KMS-11 (cell line): ENCODE measurements at regions not wholly inside any gene's neighbourhood (a gene's known extent, or its start where the extent isn't known, plus 50 kb on each side); places are given as distances from the start of the nearest gene placed in this dataset.

ENCODE experiments used
- H2AFZ ChIP-seq: fragments of 200-600 bp; sonication (generic); 2 replicates; pipeline ENCODE4 v1.6.1; 2016; ENCODE audit warnings: antibody characterized with exemption, mixed run types, low read depth
- H3K27ac ChIP-seq: fragments of 200-600 bp; sonication (generic); 2 replicates; pipeline ENCODE4 v1.6.1; 2016; ENCODE audit warnings: mild to moderate bottlenecking, mixed run types
- H3K27me3 ChIP-seq: fragments of 200-600 bp; sonication (generic); 2 replicates; pipeline ENCODE4 v1.6.1; 2017; ENCODE audit warnings: mild to moderate bottlenecking, low read depth, mixed run types, moderate library complexity; ENCODE audit not compliant: insufficient read depth
- H3K36me3 ChIP-seq: fragments of 200-600 bp; sonication (generic); 2 replicates; pipeline ENCODE4 v1.6.1; 2017; ENCODE audit warnings: mild to moderate bottlenecking, mixed run types; ENCODE audit not compliant: insufficient read depth
- H3K4me1 ChIP-seq: fragments of 200-600 bp; sonication (generic); 2 replicates; pipeline ENCODE4 v1.6.1; 2016; ENCODE audit warnings: mild to moderate bottlenecking, low read depth, mixed run types; ENCODE audit not compliant: poor library complexity, severe bottlenecking
- H3K4me2 ChIP-seq: fragments of 200-600 bp; sonication (generic); 2 replicates; pipeline ENCODE4 v1.7.0; 2016; ENCODE audit warnings: mild to moderate bottlenecking, mixed run types
- H3K4me3 ChIP-seq: fragments of 200-600 bp; sonication (generic); IDR thresholded peaks from 2 replicates; pipeline ENCODE4 v1.6.1; 2017; ENCODE audit warnings: low read depth, low read length, mixed read lengths; ENCODE audit not compliant: insufficient read depth
- H3K79me2 ChIP-seq: fragments of 200-600 bp; sonication (generic); 2 replicates; pipeline ENCODE4 v1.6.1; 2016; ENCODE audit warnings: low read depth, mixed run types; ENCODE audit not compliant: insufficient read depth
- H3K9ac ChIP-seq: fragments of 200-600 bp; sonication (generic); 2 replicates; pipeline ENCODE4 v1.6.1; 2016; ENCODE audit warnings: mild to moderate bottlenecking, mixed run types
- H4K20me1 ChIP-seq: fragments of 200-600 bp; sonication (generic); 2 replicates; pipeline ENCODE4 v1.6.1; 2016; ENCODE audit warnings: mild to moderate bottlenecking, mixed run types; ENCODE audit not compliant: insufficient read depth
- TF ChIP-seq, protein P1 (sequence below): fragments of 200-600 bp; sonication (generic); conservative IDR thresholded peaks from 2 replicates; pipeline ENCODE4 v1.6.1; 2017; ENCODE audit warnings: low read depth, mild to moderate bottlenecking, antibody characterized with exemption, low read length, moderate library complexity, mixed read lengths

DNA sequence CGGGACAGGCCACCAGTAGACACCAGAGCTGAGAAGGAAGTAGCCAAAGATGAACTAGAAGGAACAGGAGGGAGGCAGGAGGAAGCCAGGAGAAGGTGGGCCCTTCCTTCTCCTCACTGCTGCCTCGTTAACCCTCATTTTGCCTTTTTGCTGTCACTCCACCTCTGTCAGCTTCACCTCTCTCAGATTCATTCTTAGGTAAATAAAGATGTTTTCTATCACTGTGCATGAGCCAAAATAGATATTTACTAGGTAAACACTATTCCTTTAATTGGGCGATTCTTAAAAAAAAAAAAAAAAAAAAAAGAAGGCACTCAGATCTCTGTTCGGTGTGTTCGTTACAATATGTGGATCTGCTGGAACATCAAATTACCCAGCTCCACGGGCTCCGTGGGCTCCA is 112.3 kb downstream of the GLUL start:
- H2AFZ ChIP-seq, result no peak overlapping the region
- no peaks in the 10 kb centered on the region for H3K27me3 ChIP-seq
- no peaks in the 10 kb centered on the region for H4K20me1 ChIP-seq
- no peak overlapping the region for H3K9ac ChIP-seq
- H3K4me1 ChIP-seq, result peaks cover 5% of the 10 kb centered on the region
- no peak overlapping the region for H3K4me2 ChIP-seq
- H3K79me2 ChIP-seq, result no peaks in the 10 kb centered on the region
- H3K4me3 ChIP-seq, result no peak overlapping the region
- TF ChIP-seq, protein P1, sequence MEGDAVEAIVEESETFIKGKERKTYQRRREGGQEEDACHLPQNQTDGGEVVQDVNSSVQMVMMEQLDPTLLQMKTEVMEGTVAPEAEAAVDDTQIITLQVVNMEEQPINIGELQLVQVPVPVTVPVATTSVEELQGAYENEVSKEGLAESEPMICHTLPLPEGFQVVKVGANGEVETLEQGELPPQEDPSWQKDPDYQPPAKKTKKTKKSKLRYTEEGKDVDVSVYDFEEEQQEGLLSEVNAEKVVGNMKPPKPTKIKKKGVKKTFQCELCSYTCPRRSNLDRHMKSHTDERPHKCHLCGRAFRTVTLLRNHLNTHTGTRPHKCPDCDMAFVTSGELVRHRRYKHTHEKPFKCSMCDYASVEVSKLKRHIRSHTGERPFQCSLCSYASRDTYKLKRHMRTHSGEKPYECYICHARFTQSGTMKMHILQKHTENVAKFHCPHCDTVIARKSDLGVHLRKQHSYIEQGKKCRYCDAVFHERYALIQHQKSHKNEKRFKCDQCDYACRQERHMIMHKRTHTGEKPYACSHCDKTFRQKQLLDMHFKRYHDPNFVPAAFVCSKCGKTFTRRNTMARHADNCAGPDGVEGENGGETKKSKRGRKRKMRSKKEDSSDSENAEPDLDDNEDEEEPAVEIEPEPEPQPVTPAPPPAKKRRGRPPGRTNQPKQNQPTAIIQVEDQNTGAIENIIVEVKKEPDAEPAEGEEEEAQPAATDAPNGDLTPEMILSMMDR, result no peak
- H3K36me3 ChIP-seq, result no peaks in the 10 kb centered on the region
- no peak overlapping the region for H3K27ac ChIP-seq

DNA sequence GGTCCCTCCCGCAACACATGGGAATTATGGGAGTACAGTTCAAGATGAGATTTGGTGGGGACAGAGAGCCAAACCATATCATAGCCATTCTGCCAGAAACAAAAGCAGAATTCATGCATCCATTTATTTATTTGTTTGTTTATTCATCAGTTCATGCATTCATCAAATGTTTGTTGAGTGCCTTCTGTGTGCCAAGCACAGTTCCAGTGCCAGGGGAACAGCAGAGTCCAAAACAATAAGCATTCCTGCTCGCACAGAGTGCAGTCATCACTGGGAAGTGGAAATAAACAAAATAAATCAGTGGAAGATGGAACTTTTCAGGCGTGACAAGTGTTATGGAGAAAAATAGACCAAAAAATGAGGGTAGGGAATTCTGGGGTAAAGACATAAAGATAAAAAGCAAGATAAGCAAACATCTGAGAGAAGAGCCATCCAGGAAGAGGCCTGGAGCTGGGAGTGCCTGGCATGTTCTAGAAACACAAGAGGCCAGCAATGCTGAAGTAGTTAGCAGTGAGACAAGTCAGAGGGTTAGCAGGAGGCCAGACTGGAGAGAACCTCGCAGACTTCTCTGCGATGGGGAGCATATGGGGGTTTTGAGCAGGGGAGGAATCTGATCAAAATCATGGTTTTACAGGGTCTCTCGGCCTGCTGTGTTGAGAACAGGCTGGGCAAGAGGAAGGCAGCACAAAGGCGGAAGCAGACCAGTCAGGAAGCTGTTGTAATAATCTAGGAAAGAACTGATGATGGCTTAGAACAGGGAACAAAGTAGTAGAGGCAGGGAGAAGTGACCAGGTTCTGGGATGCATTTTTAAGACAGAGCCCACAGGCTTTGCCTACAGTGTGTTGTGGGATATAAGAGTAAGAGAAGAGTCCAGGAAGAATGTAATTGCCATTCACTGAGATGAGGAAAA is 113.2 kb downstream of the GLUL start:
- TF ChIP-seq, protein P1, result no peak
- no peak overlapping the region for H3K27ac ChIP-seq
- no peak overlapping the region for H2AFZ ChIP-seq
- H3K9ac ChIP-seq, result no peak overlapping the region
- H3K36me3 ChIP-seq, result no peaks in the 10 kb centered on the region
- H3K4me2 ChIP-seq, result no peak overlapping the region
- H3K4me3 ChIP-seq, result no peak overlapping the region
- no peaks in the 10 kb centered on the region for H3K27me3 ChIP-seq
- H4K20me1 ChIP-seq, result no peaks in the 10 kb centered on the region
- H3K4me1 ChIP-seq, result peaks cover 5% of the 10 kb centered on the region
- H3K79me2 ChIP-seq, result no peaks in the 10 kb centered on the region

DNA sequence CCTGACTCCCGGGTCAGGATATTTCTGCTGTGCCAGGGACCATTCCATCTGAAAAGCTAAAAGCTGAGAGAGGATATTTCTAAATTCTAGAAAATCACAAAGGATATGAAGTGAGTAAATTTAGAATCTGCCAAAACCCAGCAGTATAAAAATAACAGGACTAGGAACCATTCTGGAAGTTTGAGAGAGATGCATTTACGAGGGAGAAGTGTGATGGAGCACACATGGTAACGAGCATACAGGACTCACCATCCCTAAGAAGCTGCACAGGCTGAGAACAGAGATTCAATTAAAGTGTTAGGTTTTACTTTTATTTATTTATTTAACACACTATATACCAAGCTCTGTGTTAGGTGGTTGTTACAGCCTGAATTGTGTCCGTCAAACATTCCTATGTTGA is 116.3 kb downstream of the GLUL start:
- Histone ChIP-seq H4K20me1 (no peaks in the 10 kb centered on the region), H3K4me2 (no peak overlapping the region), H3K79me2 (no peaks in the 10 kb centered on the region), H2AFZ (no peak overlapping the region), H3K9ac (no peak overlapping the region), H3K36me3 (no peaks in the 10 kb centered on the region), H3K4me1 (peaks cover 5% of the 10 kb centered on the region), H3K27ac (no peak overlapping the region), H3K27me3 (no peaks in the 10 kb centered on the region), H3K4me3 (no peak overlapping the region)
- TF ChIP-seq, protein P1, result no peak

DNA sequence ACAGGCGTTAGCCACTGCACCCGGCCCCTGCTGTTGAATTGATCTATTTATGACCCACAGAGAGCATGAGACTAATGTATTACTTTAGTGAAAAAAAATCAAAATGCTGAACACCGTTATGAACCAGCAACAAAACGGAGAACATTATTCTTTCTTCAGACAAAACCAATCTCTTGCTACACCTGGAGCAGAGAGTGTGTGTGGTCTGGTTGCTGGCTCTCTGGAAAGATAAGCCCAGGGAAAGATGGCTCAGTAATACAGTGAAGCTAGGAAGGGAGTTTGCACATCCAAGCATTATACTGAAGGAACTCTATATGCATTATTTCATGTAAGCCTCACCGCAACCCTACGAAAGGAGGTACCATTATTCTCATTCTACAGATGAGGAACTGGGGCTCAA is 117.0 kb downstream of the GLUL start:
- H3K4me3 ChIP-seq, result no peak overlapping the region
- H4K20me1 ChIP-seq, result no peaks in the 10 kb centered on the region
- TF ChIP-seq, protein P1, result no peak
- H3K4me1 ChIP-seq, result peaks cover 5% of the 10 kb centered on the region
- no peak overlapping the region for H3K27ac ChIP-seq
- H3K27me3 ChIP-seq, result no peaks in the 10 kb centered on the region
- no peaks in the 10 kb centered on the region for H3K79me2 ChIP-seq
- no peak overlapping the region for H3K9ac ChIP-seq
- H3K36me3 ChIP-seq, result no peaks in the 10 kb centered on the region
- H2AFZ ChIP-seq, result no peak overlapping the region
- no peak overlapping the region for H3K4me2 ChIP-seq
